Left ventricle myocardium superior (tissue), 1 donor: ENCODE measurements at regions not wholly inside any gene's neighbourhood (a gene's known extent, or its start where the extent isn't known, plus 50 kb on each side); places are given as distances from the start of the nearest gene placed in this dataset.
"Not testable (repeated sequence)": the region's sequence is repeated elsewhere in the genome, so short reads cannot be mapped to it uniquely, and the experiment has no call there.

ENCODE experiments used
- ATAC-seq: fragments of 200-7000 bp; cut with Tn5 transposase; one replicate; pipeline ENCODE4 v1.9.1; 2020; ENCODE audit warnings: mild to moderate bottlenecking, moderate library complexity
- DNase-seq: peaks from one replicate; pipeline ENCODE4 v3.0.0-alpha.2; 2020
- intact Hi-C: fragments of 100-400 bp; cut with micrococcal nuclease; formaldehyde crosslinking; loops from one replicate; pipeline ENCODE4 v1.11.0; 2022
- donor health status: DM: no; HTN: yes; CAD: no; lungs with severe emphysema.

GRCh38 chr11:37947821-37948220 is 1349.8 kb upstream of the RAG2 start:
- DNase-seq (no peak), ATAC-seq (no peak)
- intact Hi-C loops = no loop called here

GRCh38 chr11:37946155-37946766 is 1348.2 kb upstream of the RAG2 start:
- intact Hi-C loops = no loop called here
- ATAC-seq = no peak

GRCh38 chr11:37942081-37942480 is 1344.0 kb upstream of the RAG2 start:
- intact Hi-C loops = no loop called here
- ATAC-seq = no peak
- DNase-seq = no peak

More at GRCh38 chr11:37946155-37946766, 1348.2 kb upstream of the RAG2 start:
- DNase-seq = no peak

GRCh38 chr11:37929100-37929653 is 1331.1 kb upstream of the RAG2 start:
- DNase-seq (no peak), ATAC-seq (no peak)
- intact Hi-C loops = no loop called here

GRCh38 chr11:37926772-37927171 is 1328.7 kb upstream of the RAG2 start:
- DNase-seq = no peak
- intact Hi-C loops = no loop called here
- no peak for ATAC-seq

- intact Hi-C loops = no loop called here
- ATAC-seq (no peak), DNase-seq (no peak)
Measured at GRCh38 chr11:37916331-37916730, 1318.3 kb upstream of the RAG2 start.

- no peak for ATAC-seq
- intact Hi-C loops = no loop called here
- DNase-seq = no peak
Measured at GRCh38 chr11:37914859-37915258, 1316.8 kb upstream of the RAG2 start.

- intact Hi-C loops = no loop called here
- ATAC-seq (no peak), DNase-seq (no peak)
Measured at GRCh38 chr11:37908219-37908548, 1310.1 kb upstream of the RAG2 start.

GRCh38 chr11:37907436-37908218 is 1309.6 kb upstream of the RAG2 start:
- no peak for DNase-seq
- no peak for ATAC-seq
- intact Hi-C loops = no loop called here

GRCh38 chr11:37905707-37906417 is 1307.8 kb upstream of the RAG2 start:
- ATAC-seq = no peak
- intact Hi-C loops = no loop called here
- no peak for DNase-seq

- intact Hi-C loops = no loop called here
- no peak for DNase-seq
- no peak for ATAC-seq
Measured at GRCh38 chr11:37896016-37896415, 1298.0 kb upstream of the RAG2 start.

GRCh38 chr11:37881741-37882140 is 1283.7 kb upstream of the RAG2 start:
- intact Hi-C loops = no loop called here
- no peak for ATAC-seq
- no peak for DNase-seq

GRCh38 chr11:37861671-37862070 is 1263.6 kb upstream of the RAG2 start:
- intact Hi-C loops = no loop called here
- DNase-seq (no peak), ATAC-seq (no peak)

- intact Hi-C loops, DNase-seq, ATAC-seq: not testable (repeated sequence)
Measured at GRCh38 chr11:37858806-37859537, 1260.9 kb upstream of the RAG2 start.

GRCh38 chr11:37858398-37858797 is 1260.4 kb upstream of the RAG2 start:
- DNase-seq = no peak
- ATAC-seq = no peak
- intact Hi-C loops = no loop called here

GRCh38 chr11:37857726-37858125 is 1259.7 kb upstream of the RAG2 start:
- intact Hi-C loops = no loop called here
- no peak for ATAC-seq

GRCh38 chr11:37849706-37850105 is 1251.7 kb upstream of the RAG2 start:
- intact Hi-C loops = no loop called here
- DNase-seq = no peak
- ATAC-seq = peak; percentile 34

More at GRCh38 chr11:37857726-37858125, 1259.7 kb upstream of the RAG2 start:
- DNase-seq = no peak

GRCh38 chr11:37843603-37844002 is 1245.6 kb upstream of the RAG2 start:
- intact Hi-C loops = no loop called here
- DNase-seq (no peak), ATAC-seq (no peak)

GRCh38 chr11:37841016-37841415 is 1243.0 kb upstream of the RAG2 start:
- ATAC-seq (no peak), DNase-seq (no peak)
- intact Hi-C loops = no loop called here
